ENCODE measurements at regions not wholly inside any gene's neighbourhood (a gene's known extent, or its start where the extent isn't known, plus 50 kb on each side); places are given as distances from the start of the nearest gene placed in this dataset.
A peak's percentile ranks its signal among the peaks of the same experiment; 100 is the strongest.

DNA sequence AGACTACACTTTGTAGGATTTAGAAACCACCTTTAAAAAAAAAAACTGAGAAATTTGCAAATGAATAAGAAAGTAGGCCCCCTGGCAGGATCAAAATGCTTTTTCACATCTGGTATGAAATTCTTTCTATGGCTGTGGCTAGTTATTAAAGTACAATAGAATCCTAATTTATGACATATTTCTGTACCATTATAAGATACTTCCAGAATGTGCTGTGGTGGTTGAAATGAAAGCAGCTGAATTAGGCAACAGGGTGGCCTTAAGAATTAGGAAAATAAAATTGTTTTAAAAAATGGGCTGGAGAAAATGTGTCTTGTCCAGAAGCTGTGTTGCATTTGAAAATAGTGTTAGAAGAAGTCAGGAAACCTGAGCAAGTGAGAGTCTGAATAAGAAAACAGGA is 85.9 kb upstream of the PDE3A start (continued):
- TF ChIP-seq, protein P1, sequence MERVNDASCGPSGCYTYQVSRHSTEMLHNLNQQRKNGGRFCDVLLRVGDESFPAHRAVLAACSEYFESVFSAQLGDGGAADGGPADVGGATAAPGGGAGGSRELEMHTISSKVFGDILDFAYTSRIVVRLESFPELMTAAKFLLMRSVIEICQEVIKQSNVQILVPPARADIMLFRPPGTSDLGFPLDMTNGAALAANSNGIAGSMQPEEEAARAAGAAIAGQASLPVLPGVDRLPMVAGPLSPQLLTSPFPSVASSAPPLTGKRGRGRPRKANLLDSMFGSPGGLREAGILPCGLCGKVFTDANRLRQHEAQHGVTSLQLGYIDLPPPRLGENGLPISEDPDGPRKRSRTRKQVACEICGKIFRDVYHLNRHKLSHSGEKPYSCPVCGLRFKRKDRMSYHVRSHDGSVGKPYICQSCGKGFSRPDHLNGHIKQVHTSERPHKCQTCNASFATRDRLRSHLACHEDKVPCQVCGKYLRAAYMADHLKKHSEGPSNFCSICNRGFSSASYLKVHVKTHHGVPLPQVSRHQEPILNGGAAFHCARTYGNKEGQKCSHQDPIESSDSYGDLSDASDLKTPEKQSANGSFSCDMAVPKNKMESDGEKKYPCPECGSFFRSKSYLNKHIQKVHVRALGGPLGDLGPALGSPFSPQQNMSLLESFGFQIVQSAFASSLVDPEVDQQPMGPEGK (CRISPR knock-in tag; IDR thresholded peaks at IDR 0.05; ENCODE audit: borderline replicate concordance), result no peak
- TF ChIP-seq OSR1 (CRISPR knock-in tag; IDR thresholded peaks at IDR 0.05) (no peak), BACH2 (CRISPR knock-in tag; IDR thresholded peaks at IDR 0.05; ENCODE audit: borderline replicate concordance) (no peak), ARNTL (CRISPR knock-in tag; IDR thresholded peaks at IDR 0.05; ENCODE audit: borderline replicate concordance, low read depth) (no peak), ZNF565 (CRISPR knock-in tag; conservative IDR thresholded peaks at IDR 0.05; ENCODE audit: low read depth) (no peak), CSDC2 (CRISPR knock-in tag; IDR thresholded peaks at IDR 0.05) (no peak), ESRRG (CRISPR knock-in tag; IDR thresholded peaks at IDR 0.05) (no peak), ZFP30 (CRISPR knock-in tag; IDR thresholded peaks at IDR 0.05) (no peak)
- TF ChIP-seq, protein P2, sequence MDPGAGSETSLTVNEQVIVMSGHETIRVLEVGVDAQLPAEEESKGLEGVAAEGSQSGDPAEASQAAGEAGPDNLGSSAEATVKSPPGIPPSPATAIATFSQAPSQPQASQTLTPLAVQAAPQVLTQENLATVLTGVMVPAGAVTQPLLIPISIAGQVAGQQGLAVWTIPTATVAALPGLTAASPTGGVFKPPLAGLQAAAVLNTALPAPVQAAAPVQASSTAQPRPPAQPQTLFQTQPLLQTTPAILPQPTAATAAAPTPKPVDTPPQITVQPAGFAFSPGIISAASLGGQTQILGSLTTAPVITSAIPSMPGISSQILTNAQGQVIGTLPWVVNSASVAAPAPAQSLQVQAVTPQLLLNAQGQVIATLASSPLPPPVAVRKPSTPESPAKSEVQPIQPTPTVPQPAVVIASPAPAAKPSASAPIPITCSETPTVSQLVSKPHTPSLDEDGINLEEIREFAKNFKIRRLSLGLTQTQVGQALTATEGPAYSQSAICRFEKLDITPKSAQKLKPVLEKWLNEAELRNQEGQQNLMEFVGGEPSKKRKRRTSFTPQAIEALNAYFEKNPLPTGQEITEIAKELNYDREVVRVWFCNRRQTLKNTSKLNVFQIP (CRISPR knock-in tag; IDR thresholded peaks at IDR 0.05; ENCODE audit: borderline replicate concordance, low read depth), result no peak

DNA sequence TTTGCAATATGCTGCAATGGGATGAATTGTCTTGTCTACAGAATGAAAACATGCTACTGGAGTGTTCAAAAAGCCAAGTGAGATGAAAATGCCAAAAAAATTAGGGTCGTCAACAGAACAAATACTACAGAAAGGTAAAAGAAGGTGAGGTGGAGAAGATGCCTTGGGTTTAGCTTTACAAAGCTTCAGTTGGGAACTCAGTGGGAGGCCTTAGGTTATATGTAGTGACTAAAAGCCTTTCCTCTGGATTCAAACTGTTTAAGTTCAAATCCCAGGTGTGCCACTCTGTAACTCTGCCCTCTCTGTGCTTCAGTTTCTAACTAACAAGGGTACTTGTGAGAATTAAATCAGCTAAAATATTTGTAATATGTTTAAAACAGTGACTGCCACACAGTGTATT is 84.9 kb upstream of the PDE3A start:
- no peak for TF ChIP-seq BACH2 (CRISPR knock-in tag; IDR thresholded peaks at IDR 0.05; ENCODE audit: borderline replicate concordance)
- TF ChIP-seq ZNF565 (CRISPR knock-in tag; conservative IDR thresholded peaks at IDR 0.05; ENCODE audit: low read depth), result no peak
- TF ChIP-seq SNAI2 (CRISPR knock-in tag; IDR thresholded peaks at IDR 0.05), result no peak
- TF ChIP-seq, protein P3, sequence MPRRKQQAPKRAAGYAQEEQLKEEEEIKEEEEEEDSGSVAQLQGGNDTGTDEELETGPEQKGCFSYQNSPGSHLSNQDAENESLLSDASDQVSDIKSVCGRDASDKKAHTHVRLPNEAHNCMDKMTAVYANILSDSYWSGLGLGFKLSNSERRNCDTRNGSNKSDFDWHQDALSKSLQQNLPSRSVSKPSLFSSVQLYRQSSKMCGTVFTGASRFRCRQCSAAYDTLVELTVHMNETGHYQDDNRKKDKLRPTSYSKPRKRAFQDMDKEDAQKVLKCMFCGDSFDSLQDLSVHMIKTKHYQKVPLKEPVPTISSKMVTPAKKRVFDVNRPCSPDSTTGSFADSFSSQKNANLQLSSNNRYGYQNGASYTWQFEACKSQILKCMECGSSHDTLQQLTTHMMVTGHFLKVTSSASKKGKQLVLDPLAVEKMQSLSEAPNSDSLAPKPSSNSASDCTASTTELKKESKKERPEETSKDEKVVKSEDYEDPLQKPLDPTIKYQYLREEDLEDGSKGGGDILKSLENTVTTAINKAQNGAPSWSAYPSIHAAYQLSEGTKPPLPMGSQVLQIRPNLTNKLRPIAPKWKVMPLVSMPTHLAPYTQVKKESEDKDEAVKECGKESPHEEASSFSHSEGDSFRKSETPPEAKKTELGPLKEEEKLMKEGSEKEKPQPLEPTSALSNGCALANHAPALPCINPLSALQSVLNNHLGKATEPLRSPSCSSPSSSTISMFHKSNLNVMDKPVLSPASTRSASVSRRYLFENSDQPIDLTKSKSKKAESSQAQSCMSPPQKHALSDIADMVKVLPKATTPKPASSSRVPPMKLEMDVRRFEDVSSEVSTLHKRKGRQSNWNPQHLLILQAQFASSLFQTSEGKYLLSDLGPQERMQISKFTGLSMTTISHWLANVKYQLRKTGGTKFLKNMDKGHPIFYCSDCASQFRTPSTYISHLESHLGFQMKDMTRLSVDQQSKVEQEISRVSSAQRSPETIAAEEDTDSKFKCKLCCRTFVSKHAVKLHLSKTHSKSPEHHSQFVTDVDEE (CRISPR knock-in tag; IDR thresholded peaks at IDR 0.05), result no peak
- no peak for TF ChIP-seq ZFP30 (CRISPR knock-in tag; IDR thresholded peaks at IDR 0.05)
- no peak for TF ChIP-seq RARB (CRISPR knock-in tag; IDR thresholded peaks at IDR 0.05)
- TF ChIP-seq, protein P4, sequence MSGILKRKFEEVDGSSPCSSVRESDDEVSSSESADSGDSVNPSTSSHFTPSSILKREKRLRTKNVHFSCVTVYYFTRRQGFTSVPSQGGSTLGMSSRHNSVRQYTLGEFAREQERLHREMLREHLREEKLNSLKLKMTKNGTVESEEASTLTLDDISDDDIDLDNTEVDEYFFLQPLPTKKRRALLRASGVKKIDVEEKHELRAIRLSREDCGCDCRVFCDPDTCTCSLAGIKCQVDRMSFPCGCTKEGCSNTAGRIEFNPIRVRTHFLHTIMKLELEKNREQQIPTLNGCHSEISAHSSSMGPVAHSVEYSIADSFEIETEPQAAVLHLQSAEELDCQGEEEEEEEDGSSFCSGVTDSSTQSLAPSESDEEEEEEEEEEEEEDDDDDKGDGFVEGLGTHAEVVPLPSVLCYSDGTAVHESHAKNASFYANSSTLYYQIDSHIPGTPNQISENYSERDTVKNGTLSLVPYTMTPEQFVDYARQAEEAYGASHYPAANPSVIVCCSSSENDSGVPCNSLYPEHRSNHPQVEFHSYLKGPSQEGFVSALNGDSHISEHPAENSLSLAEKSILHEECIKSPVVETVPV (CRISPR knock-in tag; IDR thresholded peaks at IDR 0.05), result no peak
- TF ChIP-seq TCF4 (CRISPR knock-in tag; IDR thresholded peaks at IDR 0.05; ENCODE audit: borderline replicate concordance), result no peak
- TF ChIP-seq, protein P5, sequence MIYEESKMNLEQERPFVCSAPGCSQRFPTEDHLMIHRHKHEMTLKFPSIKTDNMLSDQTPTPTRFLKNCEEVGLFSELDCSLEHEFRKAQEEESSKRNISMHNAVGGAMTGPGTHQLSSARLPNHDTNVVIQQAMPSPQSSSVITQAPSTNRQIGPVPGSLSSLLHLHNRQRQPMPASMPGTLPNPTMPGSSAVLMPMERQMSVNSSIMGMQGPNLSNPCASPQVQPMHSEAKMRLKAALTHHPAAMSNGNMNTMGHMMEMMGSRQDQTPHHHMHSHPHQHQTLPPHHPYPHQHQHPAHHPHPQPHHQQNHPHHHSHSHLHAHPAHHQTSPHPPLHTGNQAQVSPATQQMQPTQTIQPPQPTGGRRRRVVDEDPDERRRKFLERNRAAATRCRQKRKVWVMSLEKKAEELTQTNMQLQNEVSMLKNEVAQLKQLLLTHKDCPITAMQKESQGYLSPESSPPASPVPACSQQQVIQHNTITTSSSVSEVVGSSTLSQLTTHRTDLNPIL (CRISPR knock-in tag; IDR thresholded peaks at IDR 0.05; ENCODE audit: low read depth), result no peak
- no peak for TF ChIP-seq ISL1 (CRISPR knock-in tag; IDR thresholded peaks at IDR 0.05)
- no peak for TF ChIP-seq ZNF8 (CRISPR knock-in tag; IDR thresholded peaks at IDR 0.05)
- no peak for TF ChIP-seq ZFP3 (CRISPR knock-in tag; IDR thresholded peaks at IDR 0.05)
- TF ChIP-seq GLIS3 (CRISPR knock-in tag; IDR thresholded peaks at IDR 0.05), result no peak
- TF ChIP-seq ARNTL (CRISPR knock-in tag; IDR thresholded peaks at IDR 0.05; ENCODE audit: borderline replicate concordance, low read depth), result no peak
- no peak for ATAC-seq

DNA sequence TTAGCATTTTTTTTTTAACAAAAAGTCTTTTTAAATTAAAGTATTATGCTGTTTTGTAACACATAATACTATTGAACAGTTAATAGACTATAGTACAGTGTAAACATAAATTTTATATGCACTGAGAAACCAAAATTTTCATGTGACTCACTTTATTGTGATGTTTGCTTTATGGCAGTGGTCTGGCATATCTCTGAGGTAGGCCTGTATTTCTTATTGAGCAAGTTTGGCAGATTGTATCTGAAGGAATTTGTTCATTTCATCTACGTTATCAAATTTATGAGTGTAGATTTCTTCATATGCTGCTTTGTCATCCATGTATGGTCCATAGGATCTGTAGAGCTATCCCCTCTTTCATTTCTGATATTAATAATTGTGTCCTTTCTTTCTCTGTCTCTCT is 78.8 kb upstream of the PDE3A start:
- TF ChIP-seq, protein P3 (CRISPR knock-in tag; IDR thresholded peaks at IDR 0.05), result no peak
- peak; percentile 39; the same call in 1 of the 2 replicates for TF ChIP-seq ISL1 (CRISPR knock-in tag; IDR thresholded peaks at IDR 0.05)
- no peak for ATAC-seq

Data from SK-N-SH treated with all-trans-retinoic acid at 6 μM for 48 hours (cell line).